ENCODE measurements at regions not wholly inside any gene's neighbourhood (a gene's known extent, or its start where the extent isn't known, plus 50 kb on each side); places are given as distances from the start of the nearest gene placed in this dataset.
"Not testable (repeated sequence)": the region's sequence is repeated elsewhere in the genome, so short reads cannot be mapped to it uniquely, and the experiment has no call there.

DNA sequence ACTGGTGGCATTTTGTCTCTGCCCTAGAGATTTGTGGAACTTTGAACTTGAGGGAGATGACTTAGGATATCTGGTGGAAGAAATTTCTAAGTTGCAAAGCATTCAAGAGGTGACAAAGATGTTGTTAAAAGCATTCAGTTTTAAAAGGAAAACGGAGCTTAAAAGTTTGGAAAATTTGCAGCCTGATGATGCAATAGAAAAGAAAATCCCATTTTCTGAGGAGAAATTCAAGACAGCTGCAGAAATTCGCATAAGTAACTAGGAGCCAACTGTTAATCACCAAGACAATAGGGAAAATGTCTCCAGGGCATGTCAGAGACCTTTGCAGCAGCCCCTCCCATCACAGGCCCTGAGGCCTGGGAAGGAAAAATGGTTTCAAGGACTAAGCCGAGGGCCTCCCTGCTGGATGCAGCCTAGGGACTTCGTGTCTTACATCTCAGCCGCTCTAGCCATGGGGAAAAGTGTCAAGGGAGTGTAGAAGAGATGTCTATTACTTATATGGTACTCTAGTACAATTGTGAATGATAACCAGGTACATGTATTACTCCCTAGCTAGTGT is 663.0 kb upstream of the CBLB start:
- TF ChIP-seq, protein P1, sequence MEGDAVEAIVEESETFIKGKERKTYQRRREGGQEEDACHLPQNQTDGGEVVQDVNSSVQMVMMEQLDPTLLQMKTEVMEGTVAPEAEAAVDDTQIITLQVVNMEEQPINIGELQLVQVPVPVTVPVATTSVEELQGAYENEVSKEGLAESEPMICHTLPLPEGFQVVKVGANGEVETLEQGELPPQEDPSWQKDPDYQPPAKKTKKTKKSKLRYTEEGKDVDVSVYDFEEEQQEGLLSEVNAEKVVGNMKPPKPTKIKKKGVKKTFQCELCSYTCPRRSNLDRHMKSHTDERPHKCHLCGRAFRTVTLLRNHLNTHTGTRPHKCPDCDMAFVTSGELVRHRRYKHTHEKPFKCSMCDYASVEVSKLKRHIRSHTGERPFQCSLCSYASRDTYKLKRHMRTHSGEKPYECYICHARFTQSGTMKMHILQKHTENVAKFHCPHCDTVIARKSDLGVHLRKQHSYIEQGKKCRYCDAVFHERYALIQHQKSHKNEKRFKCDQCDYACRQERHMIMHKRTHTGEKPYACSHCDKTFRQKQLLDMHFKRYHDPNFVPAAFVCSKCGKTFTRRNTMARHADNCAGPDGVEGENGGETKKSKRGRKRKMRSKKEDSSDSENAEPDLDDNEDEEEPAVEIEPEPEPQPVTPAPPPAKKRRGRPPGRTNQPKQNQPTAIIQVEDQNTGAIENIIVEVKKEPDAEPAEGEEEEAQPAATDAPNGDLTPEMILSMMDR (IDR thresholded peaks at IDR 0.05) = not testable (repeated sequence)
- not testable (repeated sequence) for TF ChIP-seq POLR2A, EP300 (IDR thresholded peaks at IDR 0.05)
